Loucy (cell line): ENCODE measurements at regions not wholly inside any gene's neighbourhood (a gene's known extent, or its start where the extent isn't known, plus 50 kb on each side); places are given as distances from the start of the nearest gene placed in this dataset.

Experiments used
- H2AFZ ChIP-seq: fragments of 200-600 bp; sonication (generic); 2 replicates; pipeline ENCODE4 v1.6.0; 2016; ENCODE audit warnings: antibody characterized with exemption, mild to moderate bottlenecking, low read length, moderate library complexity
- H3F3A ChIP-seq: fragments of 200-600 bp; 2 replicates; pipeline ENCODE4 v1.6.0; 2016; ENCODE audit warnings: antibody characterized with exemption, low read depth, mild to moderate bottlenecking
- H3K27me3 ChIP-seq: fragments of 200-600 bp; sonication (generic); 2 replicates; pipeline ENCODE4 v1.6.1; 2014; ENCODE audit warnings: low read length, mild to moderate bottlenecking; ENCODE audit not compliant: insufficient read depth, poor library complexity, severe bottlenecking
- H3K36me3 ChIP-seq: fragments of 200-600 bp; sonication (generic); 2 replicates; pipeline ENCODE4 v1.6.1; 2016; ENCODE audit warnings: low read length; ENCODE audit not compliant: insufficient read depth
- H3K4me1 ChIP-seq: fragments of 200-600 bp; sonication (generic); 2 replicates; pipeline ENCODE4 v1.5.1; 2014; ENCODE audit warnings: low read length, mild to moderate bottlenecking; ENCODE audit not compliant: insufficient read depth, poor library complexity, severe bottlenecking
- H3K4me2 ChIP-seq: fragments of 200-600 bp; sonication (generic); 2 replicates; pipeline ENCODE4 v1.6.0; 2014; ENCODE audit warnings: antibody characterized with exemption, low read length, low read depth, mild to moderate bottlenecking; ENCODE audit not compliant: poor library complexity, severe bottlenecking
- H3K4me3 ChIP-seq: fragments of 200-600 bp; sonication (generic); 2 replicates; pipeline ENCODE4 v1.5.1; 2014; ENCODE audit warnings: low read length, mild to moderate bottlenecking, mixed read lengths; ENCODE audit not compliant: poor library complexity, severe bottlenecking
- H3K79me2 ChIP-seq: fragments of 200-600 bp; sonication (generic); 2 replicates; pipeline ENCODE4 v1.6.1; 2014; ENCODE audit warnings: low read length; ENCODE audit not compliant: insufficient read depth
- H3K9ac ChIP-seq: fragments of 200-600 bp; sonication (generic); 2 replicates; pipeline ENCODE4 v1.6.0; 2014; ENCODE audit warnings: mild to moderate bottlenecking, low read depth, low read length, moderate library complexity; ENCODE audit not compliant: poor library complexity, severe bottlenecking
- H3K9me2 ChIP-seq: fragments of 200-600 bp; sonication (generic); replicated peaks from 2 replicates; pipeline ENCODE4 v1.6.1; 2016; ENCODE audit warnings: low read depth, low read length, mixed read lengths
- H3K9me3 ChIP-seq: fragments of 200-600 bp; sonication (generic); 2 replicates; pipeline ENCODE4 v1.6.1; 2014; ENCODE audit warnings: mild to moderate bottlenecking, antibody characterized with exemption, low read length, low read depth; ENCODE audit not compliant: insufficient read depth
- H4K20me1 ChIP-seq: fragments of 200-600 bp; sonication (generic); 2 replicates; pipeline ENCODE4 v1.6.0; 2014; ENCODE audit warnings: antibody characterized with exemption, low read length, mild to moderate bottlenecking; ENCODE audit not compliant: insufficient read depth, poor library complexity, severe bottlenecking
- EZH2phosphoT487 ChIP-seq: fragments of 200-600 bp; IDR thresholded peaks from 2 replicates; pipeline ENCODE4 v1.6.1; 2018; ENCODE audit warnings: antibody characterized with exemption, mild to moderate bottlenecking, moderate library complexity, borderline replicate concordance
- TF ChIP-seq, protein P1 (sequence below): fragments of 200-600 bp; sonication (generic); conservative IDR thresholded peaks from 2 replicates; pipeline ENCODE4 v1.5.1; 2014; ENCODE audit warnings: mild to moderate bottlenecking, antibody characterized with exemption, low read length

DNA sequence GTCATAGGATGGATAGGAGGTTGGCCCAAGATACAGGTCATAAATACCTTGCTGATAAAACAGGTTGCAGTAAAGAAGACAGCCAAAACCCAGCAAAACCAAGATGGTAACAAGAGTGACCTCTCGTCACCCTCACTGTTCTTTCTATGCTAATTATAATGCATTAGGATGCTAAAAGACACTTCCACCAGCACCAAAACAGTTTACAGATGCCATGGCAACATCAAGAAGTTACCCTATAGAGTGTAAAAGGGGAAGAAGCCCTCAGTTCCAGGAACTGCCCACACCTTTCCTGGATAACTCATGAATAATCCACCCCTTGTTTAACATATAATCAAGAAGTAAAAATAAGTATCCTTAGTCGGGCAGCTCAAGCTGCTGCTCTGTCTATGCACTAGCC, 671.9 kb downstream of the PTPRC start:
- no peaks in the 10 kb centered on the region for H3K27me3 ChIP-seq
- H3K36me3 ChIP-seq = no peaks in the 10 kb centered on the region
- no peaks in the 10 kb centered on the region for H3K9me2 ChIP-seq

DNA sequence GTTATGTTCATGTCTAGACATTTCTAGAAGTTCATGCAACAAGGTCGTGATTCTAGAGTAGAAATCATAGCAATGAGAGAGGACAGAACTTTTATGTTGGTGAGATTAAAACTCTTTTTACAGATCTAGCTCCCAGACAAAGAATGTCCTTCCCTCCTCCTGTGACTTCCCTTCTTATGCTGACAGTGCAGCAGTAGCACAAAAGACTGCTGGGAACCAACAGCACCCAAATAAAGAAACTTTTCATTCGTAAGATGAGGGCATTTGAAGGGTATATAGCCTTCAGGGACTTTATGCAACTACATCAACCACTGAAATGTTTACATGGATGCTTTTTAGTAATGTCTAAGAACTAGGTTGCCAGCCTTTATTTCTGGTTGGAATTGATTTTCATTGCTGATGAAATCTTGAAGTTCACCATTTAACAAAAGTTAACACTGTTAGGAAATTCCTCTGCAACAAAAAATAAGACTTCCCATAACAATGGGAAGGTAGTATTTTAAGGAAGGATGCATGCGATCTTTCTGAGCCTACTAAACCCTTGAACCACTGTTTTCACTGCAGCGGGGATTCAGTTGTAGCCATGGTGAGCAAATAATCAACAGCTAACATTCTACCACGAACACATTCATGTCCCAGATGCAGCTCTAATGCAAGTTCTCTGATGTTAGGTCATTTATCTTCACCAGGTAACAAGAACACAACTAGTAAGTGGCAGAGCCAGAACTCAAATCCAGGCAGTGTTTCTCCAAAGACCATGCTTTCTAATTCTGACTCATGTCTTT, 672.8 kb downstream of the PTPRC start:
- TF ChIP-seq EZH2phosphoT487 = no peak
- TF ChIP-seq, protein P1, sequence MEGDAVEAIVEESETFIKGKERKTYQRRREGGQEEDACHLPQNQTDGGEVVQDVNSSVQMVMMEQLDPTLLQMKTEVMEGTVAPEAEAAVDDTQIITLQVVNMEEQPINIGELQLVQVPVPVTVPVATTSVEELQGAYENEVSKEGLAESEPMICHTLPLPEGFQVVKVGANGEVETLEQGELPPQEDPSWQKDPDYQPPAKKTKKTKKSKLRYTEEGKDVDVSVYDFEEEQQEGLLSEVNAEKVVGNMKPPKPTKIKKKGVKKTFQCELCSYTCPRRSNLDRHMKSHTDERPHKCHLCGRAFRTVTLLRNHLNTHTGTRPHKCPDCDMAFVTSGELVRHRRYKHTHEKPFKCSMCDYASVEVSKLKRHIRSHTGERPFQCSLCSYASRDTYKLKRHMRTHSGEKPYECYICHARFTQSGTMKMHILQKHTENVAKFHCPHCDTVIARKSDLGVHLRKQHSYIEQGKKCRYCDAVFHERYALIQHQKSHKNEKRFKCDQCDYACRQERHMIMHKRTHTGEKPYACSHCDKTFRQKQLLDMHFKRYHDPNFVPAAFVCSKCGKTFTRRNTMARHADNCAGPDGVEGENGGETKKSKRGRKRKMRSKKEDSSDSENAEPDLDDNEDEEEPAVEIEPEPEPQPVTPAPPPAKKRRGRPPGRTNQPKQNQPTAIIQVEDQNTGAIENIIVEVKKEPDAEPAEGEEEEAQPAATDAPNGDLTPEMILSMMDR = no peak
- no peaks in the 10 kb centered on the region for H3K36me3 ChIP-seq
- peak overlapping the region; percentile 71 for H3K4me2 ChIP-seq
- no peaks in the 10 kb centered on the region; the same call in 1 of the 2 replicates for H3F3A ChIP-seq
- no peaks in the 10 kb centered on the region for H4K20me1 ChIP-seq
- H3K9ac ChIP-seq = peak overlapping the region; percentile 47
- H2AFZ ChIP-seq = peak overlapping the region; percentile 79
- H3K79me2 ChIP-seq = no peaks in the 10 kb centered on the region
- H3K4me3 ChIP-seq = peak overlapping the region; percentile 43
- H3K4me1 ChIP-seq = peaks cover 48% of the 10 kb centered on the region
- H3K9me2 ChIP-seq = no peaks in the 10 kb centered on the region
- H3K9me3 ChIP-seq = no peaks in the 10 kb centered on the region
- H3K27me3 ChIP-seq = no peaks in the 10 kb centered on the region

More for the DNA sequence above, 671.9 kb downstream of the PTPRC start:
- Histone ChIP-seq H3K9me3 (no peaks in the 10 kb centered on the region), H3K4me3 (no peak overlapping the region), H3K9ac (no peak overlapping the region), H3K79me2 (no peaks in the 10 kb centered on the region), H3K4me2 (no peak overlapping the region), H3F3A (no peaks in the 10 kb centered on the region; the same call in 1 of the 2 replicates), H3K4me1 (peaks cover 48% of the 10 kb centered on the region), H4K20me1 (no peaks in the 10 kb centered on the region), H2AFZ (no peak overlapping the region)
- TF ChIP-seq, protein P1 = no peak
- no peak for TF ChIP-seq EZH2phosphoT487

DNA sequence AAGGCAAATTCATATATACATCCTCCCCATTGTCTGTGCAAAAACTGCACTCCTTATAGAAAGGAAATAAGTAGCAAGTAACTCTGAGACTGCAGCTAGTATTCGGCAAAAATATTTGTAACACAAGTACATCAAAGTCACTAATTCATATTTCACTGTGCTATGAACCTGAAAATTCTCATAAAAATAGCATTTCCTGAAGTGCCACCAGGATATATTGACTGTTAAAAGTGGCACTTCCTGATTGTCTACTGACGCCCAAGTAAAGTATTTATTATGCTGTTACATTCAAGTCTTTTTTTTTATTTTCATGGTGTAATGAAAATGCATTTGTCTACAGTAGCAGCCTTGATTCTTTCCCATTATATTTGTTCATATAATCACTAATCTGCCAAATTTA, 673.8 kb downstream of the PTPRC start:
- no peaks in the 10 kb centered on the region for H3K9me2 ChIP-seq
- H3K9me3 ChIP-seq = no peaks in the 10 kb centered on the region
- H3F3A ChIP-seq = no peaks in the 10 kb centered on the region; the same call in 1 of the 2 replicates
- peak overlapping the region; percentile 71 for H3K4me2 ChIP-seq
- H3K4me3 ChIP-seq = peak overlapping the region; percentile 43
- TF ChIP-seq EZH2phosphoT487 = no peak
- TF ChIP-seq, protein P1 = no peak
- no peaks in the 10 kb centered on the region for H4K20me1 ChIP-seq
- no peaks in the 10 kb centered on the region for H3K36me3 ChIP-seq
- peak overlapping the region; percentile 47 for H3K9ac ChIP-seq
- no peaks in the 10 kb centered on the region for H3K79me2 ChIP-seq
- H2AFZ ChIP-seq = peak overlapping the region; percentile 79
- H3K27me3 ChIP-seq = no peaks in the 10 kb centered on the region
- peaks cover 48% of the 10 kb centered on the region for H3K4me1 ChIP-seq
